ENCODE measurements at regions not wholly inside any gene's neighbourhood (a gene's known extent, or its start where the extent isn't known, plus 50 kb on each side); places are given as distances from the start of the nearest gene placed in this dataset.

DNA sequence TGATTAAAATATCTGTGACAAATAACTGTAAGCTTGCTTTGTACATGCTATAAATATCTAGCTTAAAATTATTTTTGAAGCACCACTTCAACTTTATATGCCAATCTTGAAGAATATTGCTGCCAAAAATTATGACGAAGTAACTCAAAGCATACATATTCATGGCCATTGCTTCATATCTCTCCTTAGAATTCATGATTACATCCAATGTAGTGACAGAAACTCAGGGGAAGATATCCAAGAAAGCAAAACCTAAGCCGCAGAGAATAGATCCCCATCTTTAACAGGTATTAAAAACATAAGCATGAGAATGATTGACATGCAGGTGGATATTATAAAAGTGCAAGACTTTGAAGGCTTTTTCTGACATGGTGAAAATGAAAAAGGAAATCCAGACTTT, 100.8 kb upstream of the PLPPR1 start:
- Histone ChIP-seq H3K4me1 (ENCODE audit: control insufficient read depth, insufficient read depth, low read length, poor library complexity, severe bottlenecking) (no peaks in the 10 kb centered on the region), H3K27ac (ENCODE audit: low read depth, low read length, severe bottlenecking) (no peak overlapping the region), H3K9me3 (ENCODE audit: control insufficient read depth, low read length) (no peaks in the 10 kb centered on the region), H3K36me3 (ENCODE audit: control insufficient read depth, insufficient read depth, low read length) (no peaks in the 10 kb centered on the region), H3K4me3 (ENCODE audit: extremely low read depth, insufficient read depth, low read length, poor library complexity, severe bottlenecking) (no peak overlapping the region)
- WGBS, 2 experiments (ENCODE audit: insufficient coverage in 2 of 2), result 80 to 100% methylated on average over 1 of the region's 2 CpGs

DNA sequence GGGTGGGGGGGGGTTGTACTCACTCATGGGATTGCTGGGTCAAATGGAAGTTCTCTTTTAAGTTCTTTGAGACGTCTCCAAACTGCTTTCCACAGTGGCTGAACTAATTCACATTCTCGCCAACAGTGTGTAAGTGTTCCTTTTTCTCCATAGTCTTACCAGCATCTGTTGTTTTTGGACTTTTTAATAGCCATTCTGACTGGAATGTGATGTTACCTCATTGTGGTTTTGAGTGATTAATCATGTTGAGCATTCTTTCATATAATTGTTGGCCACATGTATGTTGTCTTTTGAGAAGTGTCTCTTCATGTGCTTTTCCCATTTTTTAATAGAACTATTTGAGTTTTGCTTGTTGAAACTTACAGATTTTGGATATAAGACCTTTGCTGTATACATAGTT, 94.9 kb upstream of the PLPPR1 start:
- H3K4me3 ChIP-seq (ENCODE audit: extremely low read depth, insufficient read depth, low read length, poor library complexity, severe bottlenecking), result no peak overlapping the region
- H3K36me3 ChIP-seq (ENCODE audit: control insufficient read depth, insufficient read depth, low read length), result no peaks in the 10 kb centered on the region
- 78% methylated on average over 1 of the region's 2 CpGs; no CpG with 5 or more reads in 1 of the 2 experiments for WGBS, 2 experiments (ENCODE audit: insufficient coverage in 2 of 2)

DNA sequence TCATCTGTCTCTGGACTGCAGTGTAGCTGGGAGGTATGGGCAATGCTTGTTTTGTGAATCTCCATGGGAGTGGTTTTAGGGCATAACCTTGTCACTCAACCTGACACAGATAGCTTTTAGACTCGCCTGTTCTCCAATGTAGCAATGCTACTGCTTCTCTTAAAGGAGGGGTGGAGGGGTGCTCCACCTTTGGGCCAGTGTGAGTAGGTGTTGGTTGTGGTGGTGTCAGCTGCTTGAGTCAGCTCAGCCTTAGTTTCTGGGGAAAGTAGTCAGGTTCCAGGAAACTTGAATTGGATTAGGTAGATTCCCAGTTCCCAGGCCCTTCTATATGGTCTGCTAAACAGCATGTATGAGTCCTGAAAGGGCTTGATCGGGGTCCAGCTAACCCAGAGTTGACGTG, 91.1 kb upstream of the PLPPR1 start:
- no peak overlapping the region for H3K27ac ChIP-seq (ENCODE audit: low read depth, low read length, severe bottlenecking)
- H3K4me3 ChIP-seq (ENCODE audit: extremely low read depth, insufficient read depth, low read length, poor library complexity, severe bottlenecking), result no peak overlapping the region
- H3K9me3 ChIP-seq (ENCODE audit: control insufficient read depth, low read length), result no peaks in the 10 kb centered on the region
- H3K36me3 ChIP-seq (ENCODE audit: control insufficient read depth, insufficient read depth, low read length), result no peaks in the 10 kb centered on the region
- no peaks in the 10 kb centered on the region for H3K4me1 ChIP-seq (ENCODE audit: control insufficient read depth, insufficient read depth, low read length, poor library complexity, severe bottlenecking)
- 79 to 83% methylated on average over 2 of the region's 3 CpGs for WGBS, 2 experiments (ENCODE audit: insufficient coverage in 2 of 2)

More for the DNA sequence above, 94.9 kb upstream of the PLPPR1 start:
- Histone ChIP-seq H3K4me1 (ENCODE audit: control insufficient read depth, insufficient read depth, low read length, poor library complexity, severe bottlenecking) (no peaks in the 10 kb centered on the region), H3K27ac (ENCODE audit: low read depth, low read length, severe bottlenecking) (no peak overlapping the region), H3K9me3 (ENCODE audit: control insufficient read depth, low read length) (no peaks in the 10 kb centered on the region)

DNA sequence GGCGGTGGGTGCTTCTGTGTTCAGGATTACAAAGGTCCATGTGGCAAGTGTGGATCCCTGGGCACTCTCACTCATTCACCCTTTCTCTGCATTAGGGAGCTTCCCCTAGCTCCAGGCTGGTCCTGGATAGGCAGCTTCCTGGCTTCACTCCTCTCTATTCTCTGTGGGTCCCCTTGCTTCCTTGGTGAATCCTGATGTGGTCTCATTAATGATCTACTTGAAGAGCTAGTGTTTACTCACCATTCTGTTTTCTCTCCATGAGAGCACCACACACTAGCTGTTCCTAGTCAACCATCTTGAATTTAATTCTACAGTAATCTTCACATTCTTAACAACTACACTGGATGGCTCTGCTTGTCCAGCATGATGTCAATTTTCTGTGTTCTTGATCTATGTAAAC, 90.0 kb upstream of the PLPPR1 start:
- H3K4me1 ChIP-seq (ENCODE audit: control insufficient read depth, insufficient read depth, low read length, poor library complexity, severe bottlenecking), result no peaks in the 10 kb centered on the region
- no peaks in the 10 kb centered on the region for H3K9me3 ChIP-seq (ENCODE audit: control insufficient read depth, low read length)
- no CpG with 5 or more reads among the region's 1 CpG for WGBS, 2 experiments (ENCODE audit: insufficient coverage in 2 of 2)
- H3K4me3 ChIP-seq (ENCODE audit: extremely low read depth, insufficient read depth, low read length, poor library complexity, severe bottlenecking), result no peak overlapping the region
- no peak overlapping the region for H3K27ac ChIP-seq (ENCODE audit: low read depth, low read length, severe bottlenecking)
- H3K36me3 ChIP-seq (ENCODE audit: control insufficient read depth, insufficient read depth, low read length), result no peaks in the 10 kb centered on the region

DNA sequence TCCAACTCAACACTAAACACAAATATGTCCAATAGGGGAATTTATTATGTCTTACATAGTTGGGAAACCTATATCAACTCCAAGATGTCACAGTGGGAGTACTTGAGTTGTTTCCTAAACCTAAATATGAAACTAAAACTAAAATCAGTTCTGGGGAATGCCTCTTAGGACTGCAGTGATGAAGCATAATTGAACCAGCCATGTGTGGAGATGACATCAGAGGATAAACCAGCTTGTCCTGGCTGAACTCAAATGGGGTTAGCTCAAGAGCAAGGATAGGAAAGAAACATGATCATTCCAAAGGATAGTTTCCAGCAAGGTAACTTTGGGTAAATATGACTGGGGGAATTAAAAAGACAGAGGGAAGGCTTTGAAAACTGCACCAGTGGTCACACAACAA, 88.9 kb upstream of the PLPPR1 start:
- Histone ChIP-seq H3K9me3 (ENCODE audit: control insufficient read depth, low read length) (no peaks in the 10 kb centered on the region), H3K4me3 (ENCODE audit: extremely low read depth, insufficient read depth, low read length, poor library complexity, severe bottlenecking) (no peak overlapping the region), H3K27ac (ENCODE audit: low read depth, low read length, severe bottlenecking) (no peak overlapping the region), H3K4me1 (ENCODE audit: control insufficient read depth, insufficient read depth, low read length, poor library complexity, severe bottlenecking) (no peaks in the 10 kb centered on the region), H3K36me3 (ENCODE audit: control insufficient read depth, insufficient read depth, low read length) (no peaks in the 10 kb centered on the region)

DNA sequence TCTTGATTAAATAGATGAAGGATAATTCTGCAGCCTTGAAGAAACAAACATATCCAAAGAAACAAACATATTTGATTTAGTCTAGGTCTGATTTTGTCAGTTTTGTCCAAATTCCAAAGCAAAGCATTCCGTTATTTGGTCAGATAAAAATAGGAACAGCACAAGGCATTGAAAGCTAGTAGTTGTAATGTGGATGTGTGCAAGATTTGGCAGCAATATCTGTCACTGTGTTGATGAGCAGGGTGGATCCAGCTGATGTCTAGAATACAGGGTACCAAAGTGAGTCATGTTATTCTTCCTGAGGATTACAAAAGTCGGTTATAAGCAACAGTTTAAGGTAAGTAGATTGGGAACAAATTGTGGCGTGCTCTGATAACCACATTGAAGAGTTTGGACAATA, 69.3 kb upstream of the PLPPR1 start:
- H3K36me3 ChIP-seq (ENCODE audit: control insufficient read depth, insufficient read depth, low read length), result no peaks in the 10 kb centered on the region
- H3K27ac ChIP-seq (ENCODE audit: low read depth, low read length, severe bottlenecking), result no peak overlapping the region
- no peaks in the 10 kb centered on the region for H3K9me3 ChIP-seq (ENCODE audit: control insufficient read depth, low read length)
- H3K4me1 ChIP-seq (ENCODE audit: control insufficient read depth, insufficient read depth, low read length, poor library complexity, severe bottlenecking), result no peaks in the 10 kb centered on the region
- whole genome bisulfite sequencing, 2 experiments (ENCODE audit: insufficient coverage in 2 of 2), result 81 to 84% methylated on average over 3 of the region's 3 CpGs
- H3K4me3 ChIP-seq (ENCODE audit: extremely low read depth, insufficient read depth, low read length, poor library complexity, severe bottlenecking), result no peak overlapping the region

Data from mesodermal cell (in vitro differentiated cells).